HuH-7 (cell line): ENCODE measurements at regions not wholly inside any gene's neighbourhood (a gene's known extent, or its start where the extent isn't known, plus 50 kb on each side); places are given as distances from the start of the nearest gene placed in this dataset.
"Not testable (repeated sequence)": the region's sequence is repeated elsewhere in the genome, so short reads cannot be mapped to it uniquely, and the experiment has no call there.

ENCODE experiments used
- DNase-seq: peaks from one replicate; pipeline ENCODE4 v3.0.0; 2011; ENCODE audit warnings: low spot score

GRCh38 chr9:31958572-31958971 lies 425.9 kb upstream of the ACO1 start:
- no peak for DNase-seq

- DNase-seq = no peak
These were observed 414.9 kb upstream of the ACO1 start for GRCh38 chr9:31969552-31969951.

- DNase-seq = no peak
These were observed 400.5 kb upstream of the ACO1 start for GRCh38 chr9:31983895-31984294.

GRCh38 chr9:31996331-31996730 lies 388.1 kb upstream of the ACO1 start:
- no peak for DNase-seq

GRCh38 chr9:32004431-32005076 lies 379.9 kb upstream of the ACO1 start:
- peak; percentile 29 for DNase-seq

GRCh38 chr9:32010322-32010721 lies 374.1 kb upstream of the ACO1 start:
- DNase-seq = no peak

GRCh38 chr9:32011049-32011448 lies 373.4 kb upstream of the ACO1 start:
- DNase-seq = no peak

GRCh38 chr9:32015795-32016194 lies 368.6 kb upstream of the ACO1 start:
- DNase-seq = no peak

GRCh38 chr9:32045513-32045912 lies 338.9 kb upstream of the ACO1 start:
- no peak for DNase-seq

- no peak for DNase-seq
These were observed 317.2 kb upstream of the ACO1 start for GRCh38 chr9:32067261-32067660.

- DNase-seq = no peak
These were observed 315.2 kb upstream of the ACO1 start for GRCh38 chr9:32069169-32069813.

GRCh38 chr9:32069969-32070368 lies 314.5 kb upstream of the ACO1 start:
- no peak for DNase-seq

- DNase-seq = no peak
These were observed 311.9 kb upstream of the ACO1 start for GRCh38 chr9:32072570-32072969.

GRCh38 chr9:32092031-32092430 lies 292.4 kb upstream of the ACO1 start:
- no peak for DNase-seq

- no peak for DNase-seq
These were observed 267.2 kb upstream of the ACO1 start for GRCh38 chr9:32117291-32117690.

- DNase-seq = no peak
These were observed 255.9 kb upstream of the ACO1 start for GRCh38 chr9:32128546-32128945.

GRCh38 chr9:32130709-32131108 lies 253.7 kb upstream of the ACO1 start:
- DNase-seq = not testable (repeated sequence)

- peak; percentile 45 for DNase-seq
These were observed 247.6 kb upstream of the ACO1 start for GRCh38 chr9:32136700-32137339.

- DNase-seq = no peak
These were observed 242.4 kb upstream of the ACO1 start for GRCh38 chr9:32142074-32142473.

- DNase-seq = not testable (repeated sequence)
These were observed 235.9 kb upstream of the ACO1 start for GRCh38 chr9:32148553-32148952.

GRCh38 chr9:32161209-32161608 lies 223.2 kb upstream of the ACO1 start:
- no peak for DNase-seq

GRCh38 chr9:32161720-32162119 lies 222.7 kb upstream of the ACO1 start:
- no peak for DNase-seq

- not testable (repeated sequence) for DNase-seq
These were observed 218.1 kb upstream of the ACO1 start for GRCh38 chr9:32166316-32166715.

- DNase-seq = no peak
These were observed 213.1 kb upstream of the ACO1 start for GRCh38 chr9:32171339-32171738.
